Activated B cell treated with CpG ODN at 0.5 μM for 24 hours (primary cell): ENCODE measurements at regions not wholly inside any gene's neighbourhood (a gene's known extent, or its start where the extent isn't known, plus 50 kb on each side); places are given as distances from the start of the nearest gene placed in this dataset.

ENCODE experiments used
- ATAC-seq: fragments of 200-7000 bp; cut with Tn5 transposase; one replicate; pipeline ENCODE4 v1.10.0; 2021; ENCODE audit warnings: low read depth, mild to moderate bottlenecking, moderate library complexity
- CTCF ChIA-PET: fragments of 350-600 bp; sonication (Branson Sonifier 250); formaldehyde crosslinking; loops from one replicate; lab custom pipeline; 2021; ENCODE audit warnings: antibody characterized with exemption; lab: Charles Lee
- POLR2A ChIA-PET: fragments of 350-600 bp; sonication (Branson Sonifier 250); formaldehyde crosslinking; loops from one replicate; lab custom pipeline; 2021; ENCODE audit warnings: antibody characterized with exemption; lab: Charles Lee
- DNase-seq: peaks from one replicate; pipeline ENCODE4 v3.0.0; 2022
- H3K27ac Mint-ChIP-seq: one replicate; pipeline ENCODE4 v1.8.0; 2020; ENCODE audit warnings: mixed read lengths
- H3K27me3 Mint-ChIP-seq: one replicate; pipeline ENCODE4 v1.8.0; 2021; ENCODE audit warnings: mixed read lengths
- H3K36me3 Mint-ChIP-seq: one replicate; pipeline ENCODE4 v1.8.0; 2021; ENCODE audit warnings: low read depth, mixed read lengths
- H3K4me1 Mint-ChIP-seq: one replicate; pipeline ENCODE4 v1.8.0; 2021; ENCODE audit warnings: mixed read lengths
- H3K4me3 Mint-ChIP-seq: one replicate; pipeline ENCODE4 v1.8.0; 2020; ENCODE audit warnings: mild to moderate bottlenecking, mixed read lengths
- H3K9me3 Mint-ChIP-seq: one replicate; pipeline ENCODE4 v1.8.0; 2020; ENCODE audit warnings: mixed read lengths
- intact Hi-C: fragments of 100-400 bp; cut with micrococcal nuclease; formaldehyde crosslinking; loops from one replicate; pipeline ENCODE4 v1.15.1; 2024
- TF ChIP-seq, protein P1 (sequence below): fragments of 200-600 bp; IDR thresholded peaks from one replicate; pipeline ENCODE4 v1.8.0; 2022; ENCODE audit warnings: antibody characterized with exemption, mild to moderate bottlenecking

DNA sequence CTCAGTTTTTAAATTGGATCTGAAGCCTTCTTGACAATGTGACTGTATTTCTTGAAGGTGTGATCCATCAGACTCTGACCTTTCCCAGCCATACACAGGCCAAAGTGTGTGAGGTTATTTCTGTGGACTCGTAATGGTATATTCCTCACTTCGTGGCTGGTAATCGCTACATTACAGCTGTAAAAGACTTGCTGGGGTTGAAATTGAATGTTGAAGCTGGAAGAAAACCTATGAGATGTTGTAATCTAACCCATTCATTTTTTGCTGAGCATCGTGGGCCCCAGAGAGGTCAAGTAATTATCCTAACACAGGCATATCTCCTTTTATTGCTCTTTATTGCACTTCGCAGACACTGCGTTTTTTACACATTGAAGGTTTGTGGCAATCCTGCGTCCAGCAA is 405.6 kb upstream of the ZP4 start:
- CTCF ChIA-PET = no interaction called here
- intact Hi-C loops = no loop called here
- H3K27ac Mint-ChIP-seq = no peak overlapping the region
- no peak for ATAC-seq
- POLR2A ChIA-PET = no interaction called here
- H3K4me1 Mint-ChIP-seq = no peaks in the 10 kb centered on the region
- H3K36me3 Mint-ChIP-seq = no peaks in the 10 kb centered on the region
- H3K27me3 Mint-ChIP-seq = no peaks in the 10 kb centered on the region
- peaks cover 8% of the 10 kb centered on the region for H3K9me3 Mint-ChIP-seq
- TF ChIP-seq, protein P1, sequence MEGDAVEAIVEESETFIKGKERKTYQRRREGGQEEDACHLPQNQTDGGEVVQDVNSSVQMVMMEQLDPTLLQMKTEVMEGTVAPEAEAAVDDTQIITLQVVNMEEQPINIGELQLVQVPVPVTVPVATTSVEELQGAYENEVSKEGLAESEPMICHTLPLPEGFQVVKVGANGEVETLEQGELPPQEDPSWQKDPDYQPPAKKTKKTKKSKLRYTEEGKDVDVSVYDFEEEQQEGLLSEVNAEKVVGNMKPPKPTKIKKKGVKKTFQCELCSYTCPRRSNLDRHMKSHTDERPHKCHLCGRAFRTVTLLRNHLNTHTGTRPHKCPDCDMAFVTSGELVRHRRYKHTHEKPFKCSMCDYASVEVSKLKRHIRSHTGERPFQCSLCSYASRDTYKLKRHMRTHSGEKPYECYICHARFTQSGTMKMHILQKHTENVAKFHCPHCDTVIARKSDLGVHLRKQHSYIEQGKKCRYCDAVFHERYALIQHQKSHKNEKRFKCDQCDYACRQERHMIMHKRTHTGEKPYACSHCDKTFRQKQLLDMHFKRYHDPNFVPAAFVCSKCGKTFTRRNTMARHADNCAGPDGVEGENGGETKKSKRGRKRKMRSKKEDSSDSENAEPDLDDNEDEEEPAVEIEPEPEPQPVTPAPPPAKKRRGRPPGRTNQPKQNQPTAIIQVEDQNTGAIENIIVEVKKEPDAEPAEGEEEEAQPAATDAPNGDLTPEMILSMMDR = no peak
- H3K4me3 Mint-ChIP-seq = no peak overlapping the region
- no peak for DNase-seq

DNA sequence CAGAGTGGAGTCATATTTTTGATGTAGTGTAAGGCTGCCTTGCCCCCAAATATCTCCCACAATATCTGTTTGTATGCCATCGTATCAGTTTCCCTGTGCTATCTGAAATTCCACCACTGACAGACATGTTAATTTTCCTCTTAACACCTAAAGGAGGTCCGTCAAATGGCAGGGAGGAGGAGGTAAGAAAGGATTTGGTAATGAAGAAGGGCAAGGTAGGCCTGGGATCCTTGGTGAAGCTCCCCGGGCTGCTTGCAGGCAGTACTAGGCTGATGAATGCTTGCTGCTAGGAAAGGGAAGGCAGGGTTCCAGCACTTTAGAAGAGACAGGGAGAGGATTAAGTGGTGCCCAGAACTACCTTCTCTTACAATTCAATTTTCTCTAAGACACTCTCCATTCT is 402.4 kb upstream of the ZP4 start:
- Mint-ChIP-seq H3K27ac (no peak overlapping the region), H3K9me3 (peaks cover 7% of the 10 kb centered on the region), H3K27me3 (no peaks in the 10 kb centered on the region), H3K4me3 (no peak overlapping the region), H3K36me3 (no peaks in the 10 kb centered on the region), H3K4me1 (no peaks in the 10 kb centered on the region)
- ChIA-PET POLR2A (no interaction called here), CTCF (no interaction called here)
- DNase-seq (no peak), ATAC-seq (no peak)
- intact Hi-C loops = no loop called here
- TF ChIP-seq, protein P1 = no peak

DNA sequence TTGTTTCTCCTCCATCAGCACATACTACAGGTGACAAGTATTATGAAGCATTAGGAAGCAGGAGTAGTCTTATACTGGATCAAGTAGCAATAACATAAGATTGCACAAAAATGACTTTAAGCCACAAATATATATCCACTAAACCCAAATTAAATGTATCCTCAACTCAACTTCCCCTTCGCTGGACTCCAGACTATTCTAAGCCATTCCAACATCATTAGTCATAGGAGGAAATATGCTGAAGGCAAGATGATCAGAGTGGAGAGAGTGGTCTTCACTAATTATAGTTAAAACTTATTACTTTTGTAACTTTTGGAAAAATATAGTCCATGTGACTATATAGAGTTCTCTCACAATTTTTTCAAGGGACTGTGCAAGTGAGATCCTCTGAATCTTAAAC is 390.7 kb upstream of the ZP4 start:
- no peaks in the 10 kb centered on the region for H3K36me3 Mint-ChIP-seq
- H3K4me1 Mint-ChIP-seq = no peaks in the 10 kb centered on the region
- POLR2A ChIA-PET = no interaction called here
- intact Hi-C loops = no loop called here
- no peaks in the 10 kb centered on the region for H3K27me3 Mint-ChIP-seq
- no peak overlapping the region for H3K4me3 Mint-ChIP-seq
- DNase-seq = no peak
- TF ChIP-seq, protein P1 = no peak
- peaks cover 4% of the 10 kb centered on the region for H3K9me3 Mint-ChIP-seq
- no peak overlapping the region for H3K27ac Mint-ChIP-seq
- CTCF ChIA-PET = no interaction called here
- ATAC-seq = no peak

DNA sequence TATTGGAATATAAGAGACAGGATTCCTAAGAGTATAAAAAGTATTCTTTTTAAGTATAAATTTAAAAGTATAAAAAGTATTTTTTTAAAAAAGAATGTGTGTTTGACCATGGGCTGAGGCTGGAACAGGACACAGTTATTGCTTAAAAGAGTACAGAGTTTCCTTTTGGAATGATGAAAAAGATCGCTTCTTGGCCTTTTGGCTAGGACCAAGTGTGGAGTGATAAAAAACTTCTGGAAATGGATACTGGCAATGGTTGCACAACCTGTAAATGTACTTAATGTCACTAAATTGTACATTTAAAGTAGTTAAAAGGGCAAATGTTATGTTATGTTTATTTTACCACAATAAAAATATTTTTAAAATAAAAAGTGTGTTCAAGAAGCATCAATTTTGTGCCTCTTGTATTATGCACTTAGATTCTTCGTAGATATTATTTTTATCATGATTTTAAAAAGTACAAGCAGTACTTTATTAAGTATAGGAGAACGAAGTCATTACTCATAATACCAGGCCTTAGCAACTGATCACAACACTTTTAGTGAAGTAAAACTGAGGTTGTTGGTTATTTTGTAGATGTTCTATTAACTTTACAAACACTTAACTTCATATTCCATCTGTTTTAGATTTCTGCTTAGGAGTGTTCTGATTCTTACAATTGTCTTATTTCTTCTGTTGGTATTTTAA is 389.1 kb upstream of the ZP4 start:
- no peak overlapping the region for H3K4me3 Mint-ChIP-seq
- no peak overlapping the region for H3K27ac Mint-ChIP-seq
- H3K9me3 Mint-ChIP-seq = peaks cover 8% of the 10 kb centered on the region
- no peaks in the 10 kb centered on the region for H3K27me3 Mint-ChIP-seq
- DNase-seq = no peak
- intact Hi-C loops = no loop called here
- H3K4me1 Mint-ChIP-seq = no peaks in the 10 kb centered on the region
- no peaks in the 10 kb centered on the region for H3K36me3 Mint-ChIP-seq
- no peak for ATAC-seq
- ChIA-PET POLR2A (no interaction called here), CTCF (no interaction called here)
- TF ChIP-seq, protein P1 = no peak

DNA sequence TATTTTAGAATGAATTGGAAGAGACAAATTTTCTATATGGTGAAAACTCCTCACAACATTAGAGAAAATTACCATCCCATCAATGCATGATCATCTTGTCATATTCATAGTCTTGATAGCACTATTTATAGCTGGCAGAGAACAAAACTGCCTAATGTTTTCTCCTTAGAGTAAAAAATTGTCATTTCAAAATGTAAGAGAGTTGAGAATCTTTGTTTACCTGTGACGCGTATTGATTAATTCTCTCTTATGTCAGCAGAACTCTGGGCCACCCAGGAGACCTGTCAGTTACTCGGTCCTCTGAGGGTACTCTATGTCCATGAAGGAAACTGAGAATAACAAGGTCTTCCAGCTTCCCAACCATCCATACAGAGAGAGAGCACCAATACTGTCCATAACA is 381.4 kb upstream of the ZP4 start:
- Mint-ChIP-seq H3K27ac (no peak overlapping the region), H3K4me3 (no peak overlapping the region)
- intact Hi-C loops = no loop called here

More for the DNA sequence above, 381.4 kb upstream of the ZP4 start:
- Mint-ChIP-seq H3K4me1 (no peaks in the 10 kb centered on the region), H3K9me3 (peaks cover 8% of the 10 kb centered on the region), H3K27me3 (no peaks in the 10 kb centered on the region), H3K36me3 (no peaks in the 10 kb centered on the region)
- ChIA-PET POLR2A (no interaction called here), CTCF (no interaction called here)
- TF ChIP-seq, protein P1 = no peak
- ATAC-seq (no peak), DNase-seq (no peak)
